Suprapubic skin (tissue), 4 donors: ENCODE measurements at regions not wholly inside any gene's neighbourhood (a gene's known extent, or its start where the extent isn't known, plus 50 kb on each side); places are given as distances from the start of the nearest gene placed in this dataset.

Source experiments
- EP300 ChIP-seq: sonication (generic); formaldehyde crosslinking; IDR thresholded peaks from one replicate; pipeline ENCODE4 v1.6.1; 2017; ENCODE audit warnings: antibody characterized with exemption
- POLR2A ChIP-seq, 2 donors: fragments of 450-650 bp; IDR thresholded peaks; one replicate each; pipeline ENCODE4 v1.6.1; 2017; ENCODE audit warnings: antibody characterized with exemption in 2 of 2, mild to moderate bottlenecking in 2 of 2, moderate library complexity in 2 of 2
- POLR2AphosphoS5 ChIP-seq, 3 donors: sonication (generic); formaldehyde crosslinking; IDR thresholded peaks; one replicate each; pipeline ENCODE4 v1.6.1; 2017; ENCODE audit warnings: antibody characterized with exemption in 3 of 3

- TF ChIP-seq EP300 (no peak), POLR2A (IDR thresholded peaks at IDR 0.05) (no peak), POLR2AphosphoS5 (IDR thresholded peaks at IDR 0.05) (no peak)
These were observed 978.9 kb upstream of the NXPH2 start for GRCh38 chr2:139759000-139759505.
